MCF 10A (cell line): ENCODE measurements at regions not wholly inside any gene's neighbourhood (a gene's known extent, or its start where the extent isn't known, plus 50 kb on each side); places are given as distances from the start of the nearest gene placed in this dataset.
"Not testable (repeated sequence)": the region's sequence is repeated elsewhere in the genome, so short reads cannot be mapped to it uniquely, and the experiment has no call there.

ENCODE experiments used
- BruUV-seq: library from RNA; stranded (reverse); fragments of 400-500 nt; replicated peaks from 2 replicates; lab custom pipeline; 2021; lab: Mats Ljungman, UMichigan
- CTCF ChIA-PET: fragments of 300-600 bp; sonication (Branson Sonifier 250); formaldehyde crosslinking; extraction: SDS; loops from one replicate; lab custom pipeline; 2021; ENCODE audit warnings: antibody characterized with exemption, inconsistent platforms; lab: Yijun Ruan, JAX
- POLR2A ChIA-PET: fragments of 300-600, 350-650 bp; sonication (Branson Sonifier 250); formaldehyde crosslinking; extraction: SDS; loops from one replicate; lab custom pipeline; 2020; ENCODE audit warnings: antibody characterized with exemption, inconsistent platforms; lab: Yijun Ruan, JAX
- DNase-seq: peaks from one replicate; pipeline ENCODE4 v3.0.0-alpha.2; 2018; ENCODE audit not compliant: unreplicated experiment
- H3K27ac Mint-ChIP-seq: one replicate; pipeline ENCODE4 v1.8.0; 2022; ENCODE audit warnings: mild to moderate bottlenecking, low read depth, mixed read lengths; ENCODE audit not compliant: unreplicated experiment
- H3K27me3 Mint-ChIP-seq: one replicate; pipeline ENCODE4 v1.8.0; 2022; ENCODE audit warnings: mixed read lengths; ENCODE audit not compliant: insufficient read depth, unreplicated experiment
- H3K36me3 Mint-ChIP-seq: one replicate; pipeline ENCODE4 v1.8.0; 2022; ENCODE audit warnings: mild to moderate bottlenecking, moderate library complexity, mixed read lengths; ENCODE audit not compliant: insufficient read depth, unreplicated experiment
- H3K4me1 Mint-ChIP-seq: one replicate; pipeline ENCODE4 v1.8.0; 2022; ENCODE audit warnings: mixed read lengths; ENCODE audit not compliant: insufficient read depth, unreplicated experiment
- H3K4me3 Mint-ChIP-seq: one replicate; pipeline ENCODE4 v1.8.0; 2022; ENCODE audit warnings: mild to moderate bottlenecking, moderate library complexity, mixed read lengths; ENCODE audit not compliant: unreplicated experiment
- H3K9me3 Mint-ChIP-seq: one replicate; pipeline ENCODE4 v1.8.0; 2022; ENCODE audit warnings: mixed read lengths; ENCODE audit not compliant: unreplicated experiment
- intact Hi-C: fragments of 100-400 bp; cut with micrococcal nuclease; formaldehyde crosslinking; loops from 2 replicates; pipeline ENCODE4 v1.14.1; 2022
- TF ChIP-seq, protein P1 (sequence below): fragments of 200-600 bp; IDR thresholded peaks from one replicate; pipeline ENCODE4 v1.8.0; 2022; ENCODE audit warnings: antibody characterized with exemption, mild to moderate bottlenecking; ENCODE audit not compliant: unreplicated experiment

DNA sequence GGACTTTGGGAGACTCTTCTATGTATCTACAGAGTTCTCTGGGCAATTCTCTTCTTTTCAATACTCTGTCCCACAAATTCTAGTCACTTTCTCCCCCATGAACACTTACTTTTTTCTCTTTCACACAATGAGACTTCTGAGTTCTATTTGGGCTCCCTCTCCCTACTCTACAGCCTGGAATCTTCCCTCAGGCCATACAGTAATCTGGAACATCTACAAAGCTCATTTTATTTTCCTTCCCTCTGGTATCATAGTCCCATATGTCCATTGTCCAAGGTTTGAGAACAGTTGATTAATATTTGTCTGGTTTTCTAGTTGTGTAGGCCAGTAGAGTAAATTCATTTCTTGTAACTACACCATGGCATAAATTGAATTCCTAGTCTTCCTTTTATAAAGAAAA lies 544.6 kb upstream of the RAG2 start:
- no peak overlapping the region for H3K4me3 Mint-ChIP-seq
- BruUV-seq = no TSS peak
- POLR2A ChIA-PET = interaction anchor here (1.2 kb wide), 1 partner anchor 32 kb away, joined by 3 read pairs; no protein-coding TSS in a partner anchor

DNA sequence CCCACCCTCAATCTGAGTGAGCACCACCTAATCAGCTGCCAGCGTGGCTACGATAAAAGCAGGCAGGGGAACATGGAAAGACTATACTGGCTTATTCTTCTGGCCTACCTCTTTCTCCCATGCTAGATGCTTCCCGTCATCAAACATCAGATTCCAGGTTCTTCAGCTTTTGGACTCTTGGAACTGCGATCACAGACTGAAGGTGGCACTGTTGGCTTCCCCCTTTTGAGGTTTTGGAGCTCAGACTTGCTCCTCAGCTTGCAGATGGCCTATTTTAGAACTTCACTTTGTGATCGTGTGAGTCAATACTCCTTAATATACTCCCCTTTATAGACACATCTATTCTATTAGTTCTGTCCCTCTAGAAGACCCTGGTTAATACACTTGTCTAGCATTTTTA lies 543.7 kb upstream of the RAG2 start:
- CTCF ChIA-PET = interaction anchor here (0.9 to 1.9 kb wide), 3 partner anchors 9 to 15 kb away, joined by 3 to 6 read pairs (median 5); no protein-coding TSS in a partner anchor
- intact Hi-C loops = no loop called here
- H3K4me1 Mint-ChIP-seq = no peaks in the 10 kb centered on the region

More for the DNA sequence above, 544.6 kb upstream of the RAG2 start:
- H3K36me3 Mint-ChIP-seq = no peaks in the 10 kb centered on the region
- CTCF ChIA-PET = interaction anchor here (0.6 to 1.9 kb wide), 5 partner anchors 9 to 68 kb away, joined by 3 to 6 read pairs (median 3); no protein-coding TSS in a partner anchor
- TF ChIP-seq, protein P1, sequence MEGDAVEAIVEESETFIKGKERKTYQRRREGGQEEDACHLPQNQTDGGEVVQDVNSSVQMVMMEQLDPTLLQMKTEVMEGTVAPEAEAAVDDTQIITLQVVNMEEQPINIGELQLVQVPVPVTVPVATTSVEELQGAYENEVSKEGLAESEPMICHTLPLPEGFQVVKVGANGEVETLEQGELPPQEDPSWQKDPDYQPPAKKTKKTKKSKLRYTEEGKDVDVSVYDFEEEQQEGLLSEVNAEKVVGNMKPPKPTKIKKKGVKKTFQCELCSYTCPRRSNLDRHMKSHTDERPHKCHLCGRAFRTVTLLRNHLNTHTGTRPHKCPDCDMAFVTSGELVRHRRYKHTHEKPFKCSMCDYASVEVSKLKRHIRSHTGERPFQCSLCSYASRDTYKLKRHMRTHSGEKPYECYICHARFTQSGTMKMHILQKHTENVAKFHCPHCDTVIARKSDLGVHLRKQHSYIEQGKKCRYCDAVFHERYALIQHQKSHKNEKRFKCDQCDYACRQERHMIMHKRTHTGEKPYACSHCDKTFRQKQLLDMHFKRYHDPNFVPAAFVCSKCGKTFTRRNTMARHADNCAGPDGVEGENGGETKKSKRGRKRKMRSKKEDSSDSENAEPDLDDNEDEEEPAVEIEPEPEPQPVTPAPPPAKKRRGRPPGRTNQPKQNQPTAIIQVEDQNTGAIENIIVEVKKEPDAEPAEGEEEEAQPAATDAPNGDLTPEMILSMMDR = no peak
- H3K4me1 Mint-ChIP-seq = no peaks in the 10 kb centered on the region
- DNase-seq = no peak
- peak overlapping the region; percentile 5 for H3K27ac Mint-ChIP-seq
- H3K27me3 Mint-ChIP-seq = no peaks in the 10 kb centered on the region
- H3K9me3 Mint-ChIP-seq = peaks cover 18% of the 10 kb centered on the region
- intact Hi-C loops = no loop called here

DNA sequence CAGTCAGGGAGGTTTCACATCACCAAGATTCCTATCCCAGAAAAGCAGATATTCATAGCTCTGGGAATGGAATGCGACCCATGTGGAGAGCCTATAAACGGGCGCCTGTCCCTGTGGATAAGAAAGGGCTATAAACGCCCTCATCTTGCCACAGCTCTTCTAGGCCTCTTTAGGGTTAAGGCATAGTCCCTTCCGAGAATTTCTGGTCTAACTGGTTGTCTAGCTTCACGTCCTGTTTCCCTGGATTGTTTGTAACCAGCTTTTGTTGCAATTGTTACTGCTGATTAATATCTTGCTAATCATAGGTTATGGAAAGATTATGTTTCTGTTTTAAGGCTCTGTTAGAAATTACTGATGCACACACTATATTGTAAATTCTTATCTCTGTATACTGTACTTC lies 537.6 kb upstream of the RAG2 start:
- DNase-seq, H3K27me3 Mint-ChIP-seq, H3K4me3 Mint-ChIP-seq, intact Hi-C loops, POLR2A ChIA-PET, H3K27ac Mint-ChIP-seq, H3K36me3 Mint-ChIP-seq, H3K4me1 Mint-ChIP-seq, BruUV-seq: not testable (repeated sequence)
- peaks cover 23% of the 10 kb centered on the region for H3K9me3 Mint-ChIP-seq
- CTCF ChIA-PET = interaction anchor here (0.7 kb wide), 1 partner anchor 122 kb away, joined by 3 read pairs; no protein-coding TSS in a partner anchor

More for the DNA sequence above, 543.7 kb upstream of the RAG2 start:
- TF ChIP-seq, protein P1 = peak; percentile 12
- DNase-seq = peak; percentile 3
- no TSS peak for BruUV-seq
- Mint-ChIP-seq H3K27me3 (no peaks in the 10 kb centered on the region), H3K9me3 (peaks cover 10% of the 10 kb centered on the region), H3K27ac (no peak overlapping the region), H3K4me3 (no peak overlapping the region), H3K36me3 (no peaks in the 10 kb centered on the region)
- POLR2A ChIA-PET = no interaction called here

DNA sequence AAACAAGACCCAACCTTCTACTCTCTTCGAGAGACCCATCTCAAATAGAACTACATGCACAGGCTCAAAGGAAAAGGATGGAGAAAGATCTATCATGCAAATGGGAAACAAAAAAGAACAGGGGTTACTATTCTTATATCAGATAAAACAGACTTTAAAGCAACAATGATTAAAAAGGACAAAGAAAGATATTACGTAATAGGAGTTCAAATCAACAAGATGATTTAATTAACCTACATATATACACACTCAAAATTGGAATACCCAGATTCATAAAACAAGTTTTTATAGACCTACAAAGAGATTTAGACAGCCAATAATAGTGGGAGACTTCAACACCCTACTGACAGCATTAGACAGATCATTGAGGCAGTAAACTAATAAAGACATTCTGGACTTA lies 536.6 kb upstream of the RAG2 start:
- BruUV-seq = no TSS peak
- Mint-ChIP-seq H3K4me1 (no peaks in the 10 kb centered on the region), H3K36me3 (no peaks in the 10 kb centered on the region), H3K9me3 (peaks cover 26% of the 10 kb centered on the region), H3K27ac (no peak overlapping the region), H3K27me3 (no peaks in the 10 kb centered on the region), H3K4me3 (no peak overlapping the region)
- intact Hi-C loops = no loop called here
- TF ChIP-seq, protein P1 = no peak
- ChIA-PET POLR2A (no interaction called here), CTCF (no interaction called here)
- DNase-seq = no peak
